BLaER1 (cell line): ENCODE measurements at regions not wholly inside any gene's neighbourhood (a gene's known extent, or its start where the extent isn't known, plus 50 kb on each side); places are given as distances from the start of the nearest gene placed in this dataset.

Experiments
- H3K27ac ChIP-seq: shearing (Covaris generic); formaldehyde crosslinking; 2 replicates; pipeline ENCODE4 v1.8.1; 2022
- H3K27me3 ChIP-seq: shearing (Covaris generic); formaldehyde crosslinking; 2 replicates; pipeline ENCODE4 v1.8.1; 2022
- H3K36me3 ChIP-seq: shearing (Covaris generic); formaldehyde crosslinking; 2 replicates; pipeline ENCODE4 v1.8.1; 2022
- H3K4me1 ChIP-seq: shearing (Covaris generic); formaldehyde crosslinking; 2 replicates; pipeline ENCODE4 v1.8.1; 2022
- H3K4me2 ChIP-seq: shearing (Covaris generic); formaldehyde crosslinking; 2 replicates; pipeline ENCODE4 v1.8.1; 2022
- H3K4me3 ChIP-seq: shearing (Covaris generic); formaldehyde crosslinking; 2 replicates; pipeline ENCODE4 v1.8.1; 2022
- H3K9ac ChIP-seq: shearing (Covaris generic); formaldehyde crosslinking; 2 replicates; pipeline ENCODE4 v1.8.1; 2022
- H3K9me3 ChIP-seq: shearing (Covaris generic); formaldehyde crosslinking; 2 replicates; pipeline ENCODE4 v1.8.1; 2022
- H4K20me1 ChIP-seq: shearing (Covaris generic); formaldehyde crosslinking; 2 replicates; pipeline ENCODE4 v1.8.1; 2022
- Cebpa-rat ChIP-seq: shearing (Covaris generic); IDR thresholded peaks from 2 replicates; pipeline ENCODE4 v1.8.1; 2022

DNA sequence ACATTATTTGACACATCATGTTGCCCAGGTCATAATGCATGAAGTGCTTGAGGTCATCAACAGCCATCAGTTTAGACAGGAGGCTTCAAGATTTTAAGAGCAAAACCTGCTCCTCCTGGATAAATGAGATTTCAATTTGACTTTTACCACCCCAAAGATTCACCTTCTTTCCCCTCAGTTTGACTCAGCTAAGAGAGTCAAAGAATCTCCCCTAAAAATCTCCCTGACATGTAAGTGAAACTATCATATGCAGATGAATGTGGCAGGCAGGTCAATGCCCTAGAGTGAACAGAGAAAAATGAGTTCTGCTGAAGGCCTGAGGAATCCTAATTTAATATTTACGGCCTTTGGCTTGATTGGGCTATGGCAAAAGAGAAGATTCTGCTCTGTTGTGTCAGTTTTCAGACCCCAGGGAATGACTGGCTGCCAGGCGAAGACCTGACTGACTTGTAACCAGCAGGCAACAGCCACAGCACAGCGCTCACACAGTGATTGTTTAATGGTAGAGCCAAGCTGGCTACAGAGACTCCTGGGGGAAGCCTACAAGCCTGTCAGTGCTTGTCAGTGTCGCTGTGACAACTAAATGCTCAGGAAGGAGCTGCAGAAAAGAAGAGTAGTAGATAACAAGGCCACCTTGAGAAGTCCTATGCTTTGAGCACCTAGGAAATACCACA, 491.2 kb upstream of the LRRC4C start:
- Histone ChIP-seq H3K27ac (no peak overlapping the region), H3K27me3 (no peaks in the 10 kb centered on the region)

GRCh38 chr11:41954034-41954433, 494.6 kb upstream of the LRRC4C start:
- TF ChIP-seq Cebpa-rat: no peak
- Histone ChIP-seq H3K36me3 (no peaks in the 10 kb centered on the region), H3K27ac (no peak overlapping the region), H3K4me1 (no peaks in the 10 kb centered on the region), H3K9me3 (no peaks in the 10 kb centered on the region), H3K9ac (no peak overlapping the region), H3K4me2 (no peak overlapping the region), H4K20me1 (no peaks in the 10 kb centered on the region), H3K27me3 (no peaks in the 10 kb centered on the region), H3K4me3 (no peak overlapping the region)

More for the DNA sequence above, 491.2 kb upstream of the LRRC4C start:
- Histone ChIP-seq H3K9ac (no peak overlapping the region), H4K20me1 (no peaks in the 10 kb centered on the region), H3K9me3 (no peaks in the 10 kb centered on the region), H3K36me3 (no peaks in the 10 kb centered on the region), H3K4me2 (no peak overlapping the region), H3K4me1 (no peaks in the 10 kb centered on the region), H3K4me3 (no peak overlapping the region)
- TF ChIP-seq Cebpa-rat: no peak

GRCh38 chr11:41955066-41955465, 495.6 kb upstream of the LRRC4C start:
- H3K4me1 ChIP-seq: no peaks in the 10 kb centered on the region
- no peak overlapping the region for H3K4me3 ChIP-seq
- H3K36me3 ChIP-seq: no peaks in the 10 kb centered on the region
- no peak overlapping the region for H3K9ac ChIP-seq
- H3K27ac ChIP-seq: no peak overlapping the region
- TF ChIP-seq Cebpa-rat: no peak
- H4K20me1 ChIP-seq: no peaks in the 10 kb centered on the region
- H3K9me3 ChIP-seq: no peaks in the 10 kb centered on the region
- H3K4me2 ChIP-seq: no peak overlapping the region
- H3K27me3 ChIP-seq: no peaks in the 10 kb centered on the region

DNA sequence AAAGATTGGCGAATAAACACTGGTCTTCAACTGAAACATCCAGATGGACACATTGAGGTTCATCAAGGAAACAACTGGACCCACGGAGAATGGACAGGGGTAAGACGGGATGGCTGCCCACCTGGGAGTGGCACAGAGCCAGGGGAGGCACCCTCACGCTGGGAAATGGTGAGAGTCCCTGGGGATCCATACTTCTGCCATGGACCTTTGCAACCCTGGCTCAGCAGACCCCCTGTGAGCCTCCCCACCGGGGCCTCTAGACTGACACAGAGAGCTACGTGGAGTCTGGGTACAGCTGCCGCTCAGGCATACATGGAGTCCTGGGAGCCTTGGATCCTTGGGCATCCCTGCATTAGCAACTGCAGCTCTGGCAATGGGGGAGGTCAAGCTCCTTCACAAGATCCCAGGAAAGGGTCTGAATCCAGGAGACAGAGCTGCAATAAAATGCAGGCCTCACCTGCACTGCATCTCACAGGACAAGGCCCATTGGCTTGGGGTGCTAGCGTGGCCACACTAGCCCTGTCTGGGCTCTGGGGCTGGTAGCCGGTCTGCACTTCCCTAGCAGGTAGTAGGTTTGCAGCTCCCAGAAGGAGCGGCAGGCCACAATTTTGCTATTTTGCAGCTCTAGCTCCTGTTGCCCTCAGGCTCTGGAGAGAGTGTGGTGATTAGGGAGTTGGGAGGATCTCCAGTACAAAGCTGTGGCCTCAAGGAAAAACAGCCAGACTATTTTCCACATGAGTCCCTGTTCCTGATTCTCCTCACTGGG, 496.4 kb upstream of the LRRC4C start:
- Histone ChIP-seq H3K4me2 (no peak overlapping the region), H3K36me3 (no peaks in the 10 kb centered on the region), H3K4me1 (no peaks in the 10 kb centered on the region), H4K20me1 (no peaks in the 10 kb centered on the region), H3K4me3 (no peak overlapping the region), H3K27ac (no peak overlapping the region), H3K27me3 (no peaks in the 10 kb centered on the region), H3K9me3 (no peaks in the 10 kb centered on the region), H3K9ac (no peak overlapping the region)
- no peak for TF ChIP-seq Cebpa-rat

GRCh38 chr11:41963406-41963805, 504.0 kb upstream of the LRRC4C start:
- Histone ChIP-seq H3K9me3 (no peaks in the 10 kb centered on the region), H3K9ac (no peak overlapping the region), H3K4me1 (no peaks in the 10 kb centered on the region), H3K27me3 (no peaks in the 10 kb centered on the region), H3K27ac (no peak overlapping the region), H3K4me2 (no peak overlapping the region), H4K20me1 (no peaks in the 10 kb centered on the region), H3K36me3 (no peaks in the 10 kb centered on the region), H3K4me3 (no peak overlapping the region)
- TF ChIP-seq Cebpa-rat: no peak

DNA sequence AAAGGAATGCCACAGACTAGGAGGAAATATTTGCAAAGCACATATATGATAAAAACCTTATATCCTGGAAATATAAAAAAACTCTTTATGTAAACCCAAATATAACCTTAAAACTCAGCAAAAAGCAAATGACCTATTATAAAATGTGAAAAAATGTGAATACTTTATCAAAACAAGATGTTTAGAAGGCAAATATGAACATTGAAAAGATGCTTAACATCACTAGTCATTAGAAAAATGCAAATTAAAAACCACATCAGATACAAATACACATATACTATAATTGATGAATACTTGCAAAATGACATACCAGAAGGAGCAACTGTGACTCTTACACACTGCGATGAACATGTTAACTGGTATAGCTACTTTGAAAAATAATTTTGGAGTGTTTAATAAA, 511.2 kb upstream of the LRRC4C start:
- Histone ChIP-seq H3K4me3 (no peak overlapping the region), H3K36me3 (no peaks in the 10 kb centered on the region), H3K9me3 (no peaks in the 10 kb centered on the region), H3K4me2 (no peak overlapping the region), H3K27ac (no peak overlapping the region), H4K20me1 (no peaks in the 10 kb centered on the region), H3K9ac (no peak overlapping the region), H3K4me1 (no peaks in the 10 kb centered on the region), H3K27me3 (no peaks in the 10 kb centered on the region)
- TF ChIP-seq Cebpa-rat: no peak

DNA sequence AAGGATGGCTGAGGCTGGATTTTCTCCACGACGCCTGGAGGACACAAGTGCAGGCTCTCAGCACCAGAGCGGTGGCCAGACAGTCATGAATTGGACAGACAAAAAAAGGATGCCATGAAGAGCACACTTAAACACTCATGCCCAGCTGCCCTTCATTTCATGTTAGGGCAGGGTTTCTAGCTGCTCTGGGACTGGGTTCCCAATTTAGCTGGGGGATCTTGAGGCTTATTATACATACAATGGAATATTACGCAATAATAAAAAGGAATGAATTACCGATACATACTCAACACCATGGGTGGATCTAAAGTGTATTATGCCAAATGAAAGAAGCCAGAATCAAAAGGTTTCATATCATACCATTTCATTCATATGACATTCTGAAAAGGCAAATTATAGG, 512.1 kb upstream of the LRRC4C start:
- H3K27ac ChIP-seq: no peak overlapping the region
- H3K27me3 ChIP-seq: no peaks in the 10 kb centered on the region
- H3K36me3 ChIP-seq: no peaks in the 10 kb centered on the region
- H3K4me1 ChIP-seq: no peaks in the 10 kb centered on the region
- no peaks in the 10 kb centered on the region for H4K20me1 ChIP-seq
- no peaks in the 10 kb centered on the region for H3K9me3 ChIP-seq
- H3K4me2 ChIP-seq: no peak overlapping the region
- peak; percentile 88; the same call in 1 of the 2 replicates for TF ChIP-seq Cebpa-rat
- H3K4me3 ChIP-seq: no peak overlapping the region
- no peak overlapping the region for H3K9ac ChIP-seq

- no peak overlapping the region for H3K4me2 ChIP-seq
- H3K4me3 ChIP-seq: no peak overlapping the region
- no peaks in the 10 kb centered on the region for H3K27me3 ChIP-seq
- H3K9ac ChIP-seq: no peak overlapping the region
- no peak overlapping the region for H3K27ac ChIP-seq
- no peaks in the 10 kb centered on the region for H3K36me3 ChIP-seq
- no peak for TF ChIP-seq Cebpa-rat
- H3K4me1 ChIP-seq: no peaks in the 10 kb centered on the region
- H4K20me1 ChIP-seq: no peaks in the 10 kb centered on the region
- H3K9me3 ChIP-seq: no peaks in the 10 kb centered on the region
Observed at GRCh38 chr11:41978945-41979344, 519.5 kb upstream of the LRRC4C start.

DNA sequence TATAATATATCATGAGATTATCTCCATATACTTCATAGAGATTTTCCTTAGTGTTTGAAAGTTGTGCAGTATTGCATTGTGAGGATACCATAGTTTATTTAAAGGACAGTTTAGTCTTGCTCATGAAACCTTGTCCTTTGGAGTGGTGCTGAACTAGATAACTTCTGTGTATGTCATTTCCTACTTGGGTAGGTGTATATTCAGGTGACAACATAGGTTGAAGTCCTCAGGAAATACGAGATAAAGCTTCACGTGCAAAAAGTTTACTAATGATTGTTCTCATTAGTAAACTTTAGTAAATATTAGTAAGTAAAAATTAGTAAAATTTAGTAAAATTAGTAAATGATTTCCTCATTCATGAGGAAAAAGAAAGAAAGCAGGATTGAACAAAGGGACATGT, 521.3 kb upstream of the LRRC4C start:
- Histone ChIP-seq H3K27ac (no peak overlapping the region), H4K20me1 (no peaks in the 10 kb centered on the region), H3K36me3 (no peaks in the 10 kb centered on the region), H3K27me3 (no peaks in the 10 kb centered on the region), H3K9me3 (no peaks in the 10 kb centered on the region), H3K4me3 (no peak overlapping the region), H3K4me1 (no peaks in the 10 kb centered on the region), H3K9ac (no peak overlapping the region), H3K4me2 (no peak overlapping the region)
- TF ChIP-seq Cebpa-rat: no peak

- Histone ChIP-seq H3K9ac (no peak overlapping the region), H4K20me1 (no peaks in the 10 kb centered on the region), H3K4me2 (no peak overlapping the region), H3K27ac (no peak overlapping the region), H3K4me3 (no peak overlapping the region), H3K9me3 (no peaks in the 10 kb centered on the region), H3K36me3 (no peaks in the 10 kb centered on the region), H3K4me1 (no peaks in the 10 kb centered on the region), H3K27me3 (no peaks in the 10 kb centered on the region)
- TF ChIP-seq Cebpa-rat: no peak
Observed at GRCh38 chr11:41982276-41982675, 522.8 kb upstream of the LRRC4C start.
